ENCODE measurements at regions not wholly inside any gene's neighbourhood (a gene's known extent, or its start where the extent isn't known, plus 50 kb on each side); places are given as distances from the start of the nearest gene placed in this dataset.

GRCh38 chr5:18761801-18762200 lies 1127.5 kb downstream of the TAF11L14 start:
- H3K9me3 ChIP-seq, result no peaks in the 10 kb centered on the region
- TF ChIP-seq CTCF (IDR thresholded peaks at IDR 0.05; ENCODE audit: low read depth, low read length), result no peak
- H3K36me3 ChIP-seq, result no peaks in the 10 kb centered on the region
- H3K27me3 ChIP-seq, result no peaks in the 10 kb centered on the region
- no peaks in the 10 kb centered on the region; the same call in 1 of the 2 replicates for H3K4me1 ChIP-seq
- no peak overlapping the region for H3K4me3 ChIP-seq (ENCODE audit: low read depth, low read length)
- DNase-seq, result no peak

GRCh38 chr5:18764161-18764560 lies 1129.9 kb downstream of the TAF11L14 start:
- H3K4me3 ChIP-seq (ENCODE audit: low read depth, low read length), result no peak overlapping the region
- no peaks in the 10 kb centered on the region for H3K36me3 ChIP-seq
- no peak for DNase-seq
- no peaks in the 10 kb centered on the region for H3K9me3 ChIP-seq
- no peaks in the 10 kb centered on the region; the same call in 1 of the 2 replicates for H3K4me1 ChIP-seq
- H3K27me3 ChIP-seq, result no peaks in the 10 kb centered on the region
- no peak for TF ChIP-seq CTCF (IDR thresholded peaks at IDR 0.05; ENCODE audit: low read depth, low read length)

DNA sequence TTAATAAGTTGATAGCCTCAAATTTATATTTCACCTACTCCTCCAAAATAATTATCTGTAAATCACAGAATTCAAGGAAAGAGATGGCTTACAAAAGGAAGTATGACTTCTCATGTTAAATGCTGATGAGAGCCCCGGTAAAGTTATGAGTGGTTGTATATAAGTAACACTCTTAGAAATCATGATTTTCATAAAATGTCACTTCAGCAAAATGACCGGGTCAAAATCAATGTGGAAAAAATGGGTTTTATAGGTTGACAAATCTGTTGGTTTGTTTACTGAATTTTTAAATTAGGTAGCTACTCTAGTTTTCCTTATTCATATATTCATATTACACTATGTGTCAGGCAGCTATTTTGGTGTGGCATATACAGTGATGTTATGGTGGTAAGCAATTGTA lies 1131.0 kb downstream of the TAF11L14 start:
- no peaks in the 10 kb centered on the region for H3K4me1 ChIP-seq
- no peak for DNase-seq
- TF ChIP-seq CTCF (IDR thresholded peaks at IDR 0.05; ENCODE audit: low read depth, low read length), result no peak
- no peaks in the 10 kb centered on the region for H3K36me3 ChIP-seq
- no peak overlapping the region for H3K4me3 ChIP-seq (ENCODE audit: low read depth, low read length)
- no peaks in the 10 kb centered on the region for H3K9me3 ChIP-seq
- H3K27me3 ChIP-seq, result no peaks in the 10 kb centered on the region

GRCh38 chr5:18771097-18771610 lies 1136.9 kb downstream of the TAF11L14 start:
- H3K27me3 ChIP-seq, result no peaks in the 10 kb centered on the region
- H3K4me1 ChIP-seq, result peaks cover 6% of the 10 kb centered on the region
- TF ChIP-seq CTCF (IDR thresholded peaks at IDR 0.05; ENCODE audit: low read depth, low read length), result no peak
- no peaks in the 10 kb centered on the region for H3K36me3 ChIP-seq
- no peak for DNase-seq
- no peak overlapping the region for H3K4me3 ChIP-seq (ENCODE audit: low read depth, low read length)
- no peaks in the 10 kb centered on the region for H3K9me3 ChIP-seq

GRCh38 chr5:18772475-18772874 lies 1138.2 kb downstream of the TAF11L14 start:
- no peaks in the 10 kb centered on the region for H3K27me3 ChIP-seq
- peak; percentile 69 for TF ChIP-seq CTCF (IDR thresholded peaks at IDR 0.05; ENCODE audit: low read depth, low read length)
- H3K4me1 ChIP-seq, result peaks cover 6% of the 10 kb centered on the region
- H3K9me3 ChIP-seq, result no peaks in the 10 kb centered on the region
- H3K4me3 ChIP-seq (ENCODE audit: low read depth, low read length), result peak overlapping the region; percentile 5
- no peaks in the 10 kb centered on the region for H3K36me3 ChIP-seq
- peak; percentile 18 for DNase-seq

GRCh38 chr5:18778225-18778624 lies 1144.0 kb downstream of the TAF11L14 start:
- Histone ChIP-seq H3K4me3 (ENCODE audit: low read depth, low read length) (no peak overlapping the region), H3K4me1 (no peaks in the 10 kb centered on the region; the same call in none of the 2 replicates), H3K27me3 (no peaks in the 10 kb centered on the region), H3K36me3 (no peaks in the 10 kb centered on the region), H3K9me3 (no peaks in the 10 kb centered on the region)
- TF ChIP-seq CTCF (IDR thresholded peaks at IDR 0.05; ENCODE audit: low read depth, low read length), result no peak
- DNase-seq, result no peak
